HG03460 (cell line): ENCODE measurements at regions not wholly inside any gene's neighbourhood (a gene's known extent, or its start where the extent isn't known, plus 50 kb on each side); places are given as distances from the start of the nearest gene placed in this dataset.
"Not testable (repeated sequence)": the region's sequence is repeated elsewhere in the genome, so short reads cannot be mapped to it uniquely, and the experiment has no call there.

Experiments
- ATAC-seq: cut with Tn5 transposase; IDR thresholded peaks from one replicate; pipeline ENCODE4 v1.9.1; 2021; ENCODE audit not compliant: unreplicated experiment

- no peak for ATAC-seq
These were observed 1573.0 kb upstream of the PRMT6 start for GRCh38 chr1:105483436-105483835.

GRCh38 chr1:105485207-105485606 lies 1571.3 kb upstream of the PRMT6 start:
- no peak for ATAC-seq

- ATAC-seq: no peak
These were observed 1563.6 kb upstream of the PRMT6 start for GRCh38 chr1:105492921-105493320.

- no peak for ATAC-seq
These were observed 1540.4 kb upstream of the PRMT6 start for GRCh38 chr1:105516068-105516467.

- no peak for ATAC-seq
These were observed 1522.5 kb upstream of the PRMT6 start for GRCh38 chr1:105533996-105534395.

DNA sequence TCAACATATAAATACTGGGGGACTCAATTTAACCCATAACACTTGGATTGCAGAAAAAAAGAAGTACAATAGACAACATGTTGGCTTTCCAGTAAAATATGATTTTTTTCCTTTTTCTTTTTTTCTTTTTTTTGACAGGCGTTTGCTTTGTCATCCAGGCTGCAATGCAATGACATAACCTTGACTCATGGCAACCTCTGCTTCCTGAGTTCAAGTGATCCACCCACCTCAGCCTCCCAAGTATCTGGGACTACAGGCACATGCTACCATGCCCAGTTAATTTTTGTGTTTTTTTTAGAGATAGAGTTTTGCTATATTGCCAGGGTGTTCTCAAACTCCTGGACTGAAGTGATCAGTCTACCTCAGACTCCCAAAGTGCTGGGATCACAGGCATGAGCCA lies 1512.0 kb upstream of the PRMT6 start:
- ATAC-seq: no peak

GRCh38 chr1:105556266-105556665 lies 1500.2 kb upstream of the PRMT6 start:
- no peak for ATAC-seq

DNA sequence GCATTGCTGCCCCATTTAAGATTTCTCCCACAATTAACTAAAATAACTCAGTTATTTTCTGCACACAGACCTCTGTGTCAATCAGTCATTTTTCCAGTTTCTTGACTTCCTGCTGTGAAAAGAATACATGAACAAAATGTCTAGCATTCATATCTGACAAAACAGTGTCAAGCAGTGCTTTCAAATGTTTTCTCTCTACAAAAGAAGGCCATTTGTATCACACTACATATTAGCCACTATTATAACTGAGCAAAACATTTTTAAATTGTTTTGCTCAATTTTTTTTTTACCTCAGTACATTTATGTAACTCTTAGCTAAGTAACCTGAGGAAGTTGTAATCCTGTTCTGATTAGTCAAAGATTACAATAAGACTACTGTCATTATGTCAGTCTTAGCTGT lies 1498.5 kb upstream of the PRMT6 start:
- ATAC-seq: no peak

- ATAC-seq: no peak
These were observed 1491.5 kb upstream of the PRMT6 start for GRCh38 chr1:105565006-105565405.

DNA sequence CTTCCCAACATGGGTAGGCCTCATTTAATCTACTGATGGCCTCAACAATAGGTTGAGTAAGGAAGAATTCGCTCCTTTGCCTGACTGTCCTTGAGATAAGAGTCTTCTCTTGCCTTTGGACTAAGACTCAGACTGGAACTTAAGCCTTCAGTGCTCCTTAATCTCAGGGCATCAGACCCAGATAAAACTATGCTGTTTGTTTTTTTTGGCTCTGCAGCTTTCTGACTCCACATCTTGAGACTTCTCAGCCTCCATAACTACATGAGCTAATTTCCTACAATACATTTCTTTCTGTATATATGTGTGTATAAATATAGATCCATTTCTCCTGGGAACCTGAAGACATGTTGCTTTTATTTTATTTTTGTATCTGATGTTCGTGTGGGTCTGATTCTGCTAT lies 1470.7 kb upstream of the PRMT6 start:
- ATAC-seq: no peak

DNA sequence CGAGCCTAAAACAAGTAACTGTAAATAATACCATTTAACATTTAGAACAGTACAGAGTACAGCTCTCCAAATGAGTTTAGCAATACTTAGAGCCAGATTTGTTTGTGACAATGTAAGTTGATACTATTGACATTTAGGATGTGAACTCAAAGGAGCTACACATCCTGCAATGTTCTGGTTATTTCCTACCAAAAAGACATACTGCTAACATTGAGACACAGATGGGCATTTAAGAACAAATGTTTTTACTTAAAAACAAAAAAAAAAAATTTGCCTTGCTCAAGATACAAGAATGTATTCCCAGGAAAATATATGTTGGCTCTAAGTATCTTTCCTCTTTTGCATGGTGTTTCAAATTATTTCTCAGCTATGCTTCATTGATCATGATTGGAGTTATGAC lies 1464.8 kb upstream of the PRMT6 start:
- no peak for ATAC-seq

- ATAC-seq: no peak
These were observed 1447.8 kb upstream of the PRMT6 start for GRCh38 chr1:105608713-105609112.

DNA sequence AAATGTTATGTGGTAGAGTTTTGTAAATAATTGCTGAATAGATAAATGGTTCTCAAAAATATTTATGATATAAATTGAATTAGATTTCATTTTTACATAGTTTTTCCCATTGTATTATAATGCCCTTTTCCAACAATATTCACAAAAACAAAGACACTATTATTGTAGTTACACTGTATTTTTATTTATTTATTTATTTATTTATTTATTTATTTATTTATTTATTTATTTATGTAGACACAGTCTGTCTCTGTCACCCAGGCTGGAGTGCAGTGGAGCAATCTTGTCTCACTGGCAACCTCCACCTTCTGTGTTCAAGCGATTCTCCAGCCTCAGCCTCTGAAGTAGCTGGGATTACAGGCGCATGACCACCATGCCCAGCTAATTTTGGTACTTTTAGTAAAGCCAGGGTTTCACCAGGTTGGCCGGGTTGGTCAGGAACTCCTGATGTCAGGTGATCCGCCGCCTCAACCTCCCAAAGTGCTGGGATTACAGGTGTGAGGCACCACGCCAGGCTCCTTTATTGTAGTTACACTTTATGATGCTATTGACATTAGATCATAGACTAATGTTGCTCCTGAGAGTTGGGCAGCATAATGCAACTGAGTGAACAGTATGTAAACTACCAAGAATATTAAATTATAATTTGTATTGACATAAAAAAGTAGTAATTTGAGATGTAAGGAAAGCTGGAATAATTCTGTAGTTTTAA lies 1430.0 kb upstream of the PRMT6 start:
- ATAC-seq: no peak

DNA sequence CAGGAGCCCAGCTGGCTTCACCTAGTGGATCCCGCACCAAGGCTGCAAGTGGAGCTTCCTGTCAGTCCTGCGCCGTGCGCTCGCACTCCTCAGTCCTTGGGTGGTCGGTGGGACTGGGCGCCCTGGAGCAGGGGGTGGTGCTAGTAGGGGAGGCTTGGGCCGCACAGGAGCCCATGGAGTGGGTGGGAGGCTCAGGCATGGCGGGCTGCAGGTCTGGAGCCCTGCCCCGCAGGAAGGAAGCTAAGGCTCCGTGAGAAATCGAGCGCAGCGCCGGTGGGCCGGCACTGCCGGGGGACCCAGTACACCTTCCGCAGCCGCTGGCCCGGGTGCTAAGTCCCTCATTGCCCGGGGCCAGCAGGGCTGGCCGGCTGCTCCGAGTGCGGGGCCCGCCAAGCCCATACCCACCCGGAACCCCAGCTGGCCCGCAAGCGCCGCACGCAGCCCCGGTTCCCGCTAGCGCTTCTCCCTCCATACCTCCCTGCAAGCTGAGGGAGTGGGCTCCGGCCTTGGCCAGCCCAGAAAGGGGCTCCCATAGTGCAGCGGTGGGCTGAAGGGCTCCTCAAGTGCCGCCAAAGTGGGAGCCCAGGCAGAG lies 1425.2 kb upstream of the PRMT6 start:
- ATAC-seq: not testable (repeated sequence)

GRCh38 chr1:105632342-105633196 lies 1423.9 kb upstream of the PRMT6 start:
- no peak for ATAC-seq

DNA sequence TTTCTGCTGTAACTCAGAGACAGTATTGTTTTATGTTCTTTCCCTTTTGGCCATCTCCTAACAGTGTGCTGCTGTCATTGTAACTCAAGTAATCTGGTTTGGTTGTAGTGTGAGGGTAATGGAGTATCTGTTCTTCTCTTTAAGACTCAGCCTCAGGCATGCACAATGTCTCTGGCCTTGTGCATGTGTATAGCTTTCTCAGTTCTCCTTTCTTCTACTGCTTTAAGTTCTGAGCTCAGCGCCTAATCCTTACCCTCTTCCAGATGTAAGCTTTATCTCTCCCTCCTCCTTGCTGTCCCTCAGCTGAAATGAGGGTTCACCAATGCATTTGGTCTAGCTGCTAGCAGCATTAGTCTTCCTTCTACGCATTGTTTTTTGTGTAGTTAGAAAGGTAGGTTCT lies 1420.4 kb upstream of the PRMT6 start:
- ATAC-seq: no peak

DNA sequence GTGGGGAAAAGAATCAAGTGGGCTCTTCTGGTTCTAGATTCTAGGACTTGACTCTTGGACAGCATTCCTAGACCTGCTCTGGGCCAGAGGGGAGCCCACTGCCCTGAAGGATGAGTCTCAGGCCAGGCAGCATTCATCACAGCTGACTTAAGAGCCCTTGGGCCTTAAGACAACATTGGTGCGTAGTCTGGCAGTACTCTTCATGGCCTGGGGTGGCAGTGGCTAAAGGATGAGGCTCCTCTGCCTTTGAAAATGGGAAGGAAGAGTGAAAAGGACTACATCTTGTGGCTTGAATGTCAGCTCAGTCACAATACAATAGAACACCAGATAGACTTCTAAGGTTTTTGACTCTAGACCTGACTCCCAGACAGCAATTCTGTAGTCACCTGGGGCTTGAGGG lies 1415.1 kb upstream of the PRMT6 start:
- ATAC-seq: no peak

- ATAC-seq: no peak
These were observed 1404.4 kb upstream of the PRMT6 start for GRCh38 chr1:105652109-105652508.

GRCh38 chr1:105655032-105655431 lies 1401.4 kb upstream of the PRMT6 start:
- no peak for ATAC-seq

GRCh38 chr1:105664495-105664894 lies 1392.0 kb upstream of the PRMT6 start:
- no peak for ATAC-seq

DNA sequence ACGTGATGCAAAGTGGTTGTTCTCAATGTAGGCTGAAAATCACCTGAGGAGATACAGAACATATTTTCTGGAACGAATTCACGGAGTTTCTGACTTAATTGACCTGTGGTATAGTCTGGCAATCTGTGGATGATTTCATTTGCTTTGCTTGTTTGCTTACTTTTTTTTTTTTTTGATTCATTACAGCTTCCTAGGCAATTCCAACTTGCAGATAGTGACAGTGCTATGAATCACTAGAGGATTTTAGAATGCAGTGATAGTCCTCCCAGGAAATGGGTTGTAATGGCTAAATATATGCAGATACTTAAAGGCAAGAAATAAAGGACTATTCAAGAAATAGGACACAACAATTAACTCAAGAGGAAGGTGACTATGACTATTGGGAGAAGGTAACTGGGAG lies 1378.1 kb upstream of the PRMT6 start:
- no peak for ATAC-seq

DNA sequence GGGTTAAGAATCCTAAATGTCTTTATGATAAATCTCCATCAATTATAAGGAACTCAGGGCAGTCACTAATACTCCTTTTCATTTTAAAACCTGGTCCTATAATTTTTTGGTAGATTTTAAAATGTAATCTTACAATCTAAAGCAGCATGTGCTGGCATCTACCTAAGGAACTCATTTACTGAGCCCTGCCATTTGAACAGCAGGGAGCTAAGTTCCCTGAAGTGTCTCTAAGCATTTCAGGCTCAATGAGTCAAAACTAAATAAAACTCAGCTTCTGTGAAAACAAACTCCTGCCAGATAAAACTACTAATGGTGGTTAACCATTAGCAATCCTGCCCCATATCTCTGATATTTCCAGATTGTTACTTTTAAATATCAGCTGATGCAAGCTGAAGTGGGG lies 1371.8 kb upstream of the PRMT6 start:
- no peak for ATAC-seq
